Activated T-cell treated with anti-CD3 and anti-CD28 coated beads, Interleukin-2, amount 50 U/mL, for 4 hours (primary cell): ENCODE measurements at regions not wholly inside any gene's neighbourhood (a gene's known extent, or its start where the extent isn't known, plus 50 kb on each side); places are given as distances from the start of the nearest gene placed in this dataset.

Experiments used
- ATAC-seq, 2 donors: fragments of 200-7000 bp; cut with Tn5 transposase; one replicate each; pipeline ENCODE4 v1.10.0; 2021
- DNase-seq: peaks from one replicate; pipeline ENCODE4 v3.0.0-alpha.2; 2020
- H3K27me3 Mint-ChIP-seq: one replicate; pipeline ENCODE4 v1.8.0; 2021; ENCODE audit warnings: low read depth, mixed read lengths
- H3K36me3 Mint-ChIP-seq: one replicate; pipeline ENCODE4 v1.8.0; 2022; ENCODE audit warnings: mixed read lengths; ENCODE audit not compliant: insufficient read depth
- H3K4me1 Mint-ChIP-seq: one replicate; pipeline ENCODE4 v1.8.0; 2021; ENCODE audit warnings: low read depth, mixed read lengths
- H3K4me3 Mint-ChIP-seq: one replicate; pipeline ENCODE4 v1.8.0; 2021; ENCODE audit warnings: mild to moderate bottlenecking, moderate library complexity, mixed read lengths
- H3K9me3 Mint-ChIP-seq: one replicate; pipeline ENCODE4 v1.8.0; 2021; ENCODE audit warnings: mixed read lengths

GRCh38 chr6:21992178-21992967, 304.5 kb downstream of the PRL start:
- DNase-seq: no peak
- ATAC-seq: peak in 1 of 2 donors; percentile 54
- no peaks in the 10 kb centered on the region for H3K9me3 Mint-ChIP-seq
- H3K36me3 Mint-ChIP-seq: no peaks in the 10 kb centered on the region
- no peaks in the 10 kb centered on the region for H3K27me3 Mint-ChIP-seq
- peaks cover 3% of the 10 kb centered on the region for H3K4me1 Mint-ChIP-seq
- no peak overlapping the region for H3K4me3 Mint-ChIP-seq

- Mint-ChIP-seq H3K27me3 (no peaks in the 10 kb centered on the region), H3K4me1 (no peaks in the 10 kb centered on the region)
Observed at GRCh38 chr6:21993841-21994240, 303.0 kb downstream of the PRL start.

GRCh38 chr6:21994821-21995220, 302.0 kb downstream of the PRL start:
- H3K36me3 Mint-ChIP-seq: no peaks in the 10 kb centered on the region
- H3K27me3 Mint-ChIP-seq: no peaks in the 10 kb centered on the region
- ATAC-seq (no peak), DNase-seq (no peak)
- no peaks in the 10 kb centered on the region for H3K4me1 Mint-ChIP-seq
- H3K4me3 Mint-ChIP-seq: no peak overlapping the region
- no peaks in the 10 kb centered on the region for H3K9me3 Mint-ChIP-seq

More at GRCh38 chr6:21993841-21994240, 303.0 kb downstream of the PRL start:
- H3K4me3 Mint-ChIP-seq: no peak overlapping the region
- ATAC-seq (no peak), DNase-seq (no peak)
- H3K36me3 Mint-ChIP-seq: no peaks in the 10 kb centered on the region
- no peaks in the 10 kb centered on the region for H3K9me3 Mint-ChIP-seq

- Mint-ChIP-seq H3K4me1 (no peaks in the 10 kb centered on the region), H3K36me3 (no peaks in the 10 kb centered on the region), H3K4me3 (no peak overlapping the region), H3K9me3 (no peaks in the 10 kb centered on the region), H3K27me3 (no peaks in the 10 kb centered on the region)
- no peak for ATAC-seq
- no peak for DNase-seq
Observed at GRCh38 chr6:21995318-21995717, 301.5 kb downstream of the PRL start.

GRCh38 chr6:21996425-21997118, 300.3 kb downstream of the PRL start:
- H3K4me1 Mint-ChIP-seq: no peaks in the 10 kb centered on the region
- H3K36me3 Mint-ChIP-seq: no peaks in the 10 kb centered on the region
- no peak for ATAC-seq
- no peak for DNase-seq
- no peaks in the 10 kb centered on the region for H3K27me3 Mint-ChIP-seq
- no peaks in the 10 kb centered on the region for H3K9me3 Mint-ChIP-seq
- no peak overlapping the region for H3K4me3 Mint-ChIP-seq

GRCh38 chr6:21997119-21998037, 299.5 kb downstream of the PRL start:
- Mint-ChIP-seq H3K36me3 (no peaks in the 10 kb centered on the region), H3K9me3 (no peaks in the 10 kb centered on the region), H3K4me3 (no peak overlapping the region), H3K4me1 (no peaks in the 10 kb centered on the region), H3K27me3 (no peaks in the 10 kb centered on the region)
- DNase-seq (no peak), ATAC-seq (no peak)

- H3K9me3 Mint-ChIP-seq: no peaks in the 10 kb centered on the region
- H3K27me3 Mint-ChIP-seq: no peaks in the 10 kb centered on the region
- DNase-seq: no peak
- no peaks in the 10 kb centered on the region for H3K36me3 Mint-ChIP-seq
- no peak for ATAC-seq
- H3K4me1 Mint-ChIP-seq: no peaks in the 10 kb centered on the region
- no peak overlapping the region for H3K4me3 Mint-ChIP-seq
Observed at GRCh38 chr6:21998582-21998981, 298.3 kb downstream of the PRL start.

- Mint-ChIP-seq H3K4me1 (no peaks in the 10 kb centered on the region), H3K36me3 (no peaks in the 10 kb centered on the region), H3K27me3 (no peaks in the 10 kb centered on the region), H3K4me3 (no peak overlapping the region), H3K9me3 (no peaks in the 10 kb centered on the region)
- DNase-seq: no peak
- ATAC-seq: no peak
Observed at GRCh38 chr6:21999012-21999528, 297.8 kb downstream of the PRL start.

- Mint-ChIP-seq H3K4me3 (no peak overlapping the region), H3K36me3 (no peaks in the 10 kb centered on the region), H3K27me3 (no peaks in the 10 kb centered on the region), H3K9me3 (no peaks in the 10 kb centered on the region), H3K4me1 (no peaks in the 10 kb centered on the region)
- DNase-seq (no peak), ATAC-seq (no peak)
Observed at GRCh38 chr6:21999741-22000140, 297.1 kb downstream of the PRL start.

GRCh38 chr6:22001396-22002027, 295.3 kb downstream of the PRL start:
- Mint-ChIP-seq H3K9me3 (no peaks in the 10 kb centered on the region), H3K4me1 (no peaks in the 10 kb centered on the region), H3K27me3 (no peaks in the 10 kb centered on the region), H3K4me3 (no peak overlapping the region), H3K36me3 (no peaks in the 10 kb centered on the region)
- DNase-seq: no peak
- ATAC-seq: no peak

GRCh38 chr6:22003287-22003686, 293.5 kb downstream of the PRL start:
- no peaks in the 10 kb centered on the region for H3K36me3 Mint-ChIP-seq
- no peaks in the 10 kb centered on the region for H3K27me3 Mint-ChIP-seq
- ATAC-seq (no peak), DNase-seq (no peak)
- no peak overlapping the region for H3K4me3 Mint-ChIP-seq
- no peaks in the 10 kb centered on the region for H3K9me3 Mint-ChIP-seq
- no peaks in the 10 kb centered on the region for H3K4me1 Mint-ChIP-seq

- H3K36me3 Mint-ChIP-seq: no peaks in the 10 kb centered on the region
- no peak overlapping the region for H3K4me3 Mint-ChIP-seq
- H3K4me1 Mint-ChIP-seq: no peaks in the 10 kb centered on the region
- no peak for DNase-seq
- H3K27me3 Mint-ChIP-seq: no peaks in the 10 kb centered on the region
- H3K9me3 Mint-ChIP-seq: no peaks in the 10 kb centered on the region
- no peak for ATAC-seq
Observed at GRCh38 chr6:22006795-22007194, 290.0 kb downstream of the PRL start.

GRCh38 chr6:22007469-22007868, 289.4 kb downstream of the PRL start:
- no peak for DNase-seq
- no peaks in the 10 kb centered on the region for H3K9me3 Mint-ChIP-seq
- H3K4me3 Mint-ChIP-seq: no peak overlapping the region
- no peak for ATAC-seq
- no peaks in the 10 kb centered on the region for H3K4me1 Mint-ChIP-seq
- H3K36me3 Mint-ChIP-seq: no peaks in the 10 kb centered on the region
- H3K27me3 Mint-ChIP-seq: no peaks in the 10 kb centered on the region
